ENCODE measurements at regions not wholly inside any gene's neighbourhood (a gene's known extent, or its start where the extent isn't known, plus 50 kb on each side); places are given as distances from the start of the nearest gene placed in this dataset.

- no peak for DNase-seq (ENCODE audit: low read depth)
- no peak overlapping the region for H3K27ac Mint-ChIP-seq (ENCODE audit: unreplicated experiment)
- no peak for TF ChIP-seq EZH2 (IDR thresholded peaks at IDR 0.05; ENCODE audit: insufficient read depth, low read length)
- TF ChIP-seq, protein P1, sequence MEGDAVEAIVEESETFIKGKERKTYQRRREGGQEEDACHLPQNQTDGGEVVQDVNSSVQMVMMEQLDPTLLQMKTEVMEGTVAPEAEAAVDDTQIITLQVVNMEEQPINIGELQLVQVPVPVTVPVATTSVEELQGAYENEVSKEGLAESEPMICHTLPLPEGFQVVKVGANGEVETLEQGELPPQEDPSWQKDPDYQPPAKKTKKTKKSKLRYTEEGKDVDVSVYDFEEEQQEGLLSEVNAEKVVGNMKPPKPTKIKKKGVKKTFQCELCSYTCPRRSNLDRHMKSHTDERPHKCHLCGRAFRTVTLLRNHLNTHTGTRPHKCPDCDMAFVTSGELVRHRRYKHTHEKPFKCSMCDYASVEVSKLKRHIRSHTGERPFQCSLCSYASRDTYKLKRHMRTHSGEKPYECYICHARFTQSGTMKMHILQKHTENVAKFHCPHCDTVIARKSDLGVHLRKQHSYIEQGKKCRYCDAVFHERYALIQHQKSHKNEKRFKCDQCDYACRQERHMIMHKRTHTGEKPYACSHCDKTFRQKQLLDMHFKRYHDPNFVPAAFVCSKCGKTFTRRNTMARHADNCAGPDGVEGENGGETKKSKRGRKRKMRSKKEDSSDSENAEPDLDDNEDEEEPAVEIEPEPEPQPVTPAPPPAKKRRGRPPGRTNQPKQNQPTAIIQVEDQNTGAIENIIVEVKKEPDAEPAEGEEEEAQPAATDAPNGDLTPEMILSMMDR (IDR thresholded peaks at IDR 0.05; ENCODE audit: insufficient read depth, low read depth, low read length): no peak
- FAIRE-seq: no peak
- no peaks in the 10 kb centered on the region for H3K27me3 Mint-ChIP-seq (ENCODE audit: low read depth, unreplicated experiment)
- Histone ChIP-seq H3K36me3 (ENCODE audit: insufficient read depth, low read length) (no peaks in the 10 kb centered on the region), H4K20me1 (ENCODE audit: insufficient read depth, low read length) (no peaks in the 10 kb centered on the region), H3K79me2 (ENCODE audit: insufficient read depth, low read length) (no peaks in the 10 kb centered on the region), H3K9ac (ENCODE audit: low read length) (no peak overlapping the region), H2AFZ (ENCODE audit: low read depth, low read length) (no peak overlapping the region), H3K9me3 (ENCODE audit: insufficient read depth, low read depth, low read length) (no peaks in the 10 kb centered on the region), H3K27ac (ENCODE audit: low read depth, low read length) (no peak overlapping the region), H3K27me3 (ENCODE audit: insufficient read depth, low read length) (no peaks in the 10 kb centered on the region), H3K4me2 (ENCODE audit: low read length) (no peak overlapping the region), H3K4me1 (ENCODE audit: insufficient read depth, low read length) (no peaks in the 10 kb centered on the region), H3K4me3 (ENCODE audit: insufficient read depth, low read depth, low read length) (no peak overlapping the region)
- H3K4me1 Mint-ChIP-seq (ENCODE audit: low read depth, unreplicated experiment): no peaks in the 10 kb centered on the region
- H3K4me3 Mint-ChIP-seq (ENCODE audit: unreplicated experiment): no peak overlapping the region
- H3K36me3 Mint-ChIP-seq (ENCODE audit: low read depth, unreplicated experiment): no peaks in the 10 kb centered on the region
- no peaks in the 10 kb centered on the region for H3K9me3 Mint-ChIP-seq (ENCODE audit: unreplicated experiment)
These were observed 341.8 kb upstream of the GJE1 start for GRCh38 chr6:141790921-141791320.

- H3K4me3 ChIP-seq (ENCODE audit: insufficient read depth, low read depth, low read length): no peak overlapping the region
- FAIRE-seq: no peak
- H3K4me3 Mint-ChIP-seq (ENCODE audit: unreplicated experiment): no peak overlapping the region
- H3K4me1 Mint-ChIP-seq (ENCODE audit: low read depth, unreplicated experiment): no peaks in the 10 kb centered on the region
- no peaks in the 10 kb centered on the region for H3K27me3 ChIP-seq (ENCODE audit: insufficient read depth, low read length)
- H4K20me1 ChIP-seq (ENCODE audit: insufficient read depth, low read length): no peaks in the 10 kb centered on the region
- H3K79me2 ChIP-seq (ENCODE audit: insufficient read depth, low read length): no peaks in the 10 kb centered on the region
- H2AFZ ChIP-seq (ENCODE audit: low read depth, low read length): no peak overlapping the region
- no peaks in the 10 kb centered on the region for H3K9me3 ChIP-seq (ENCODE audit: insufficient read depth, low read depth, low read length)
- H3K9ac ChIP-seq (ENCODE audit: low read length): no peak overlapping the region
- H3K27me3 Mint-ChIP-seq (ENCODE audit: low read depth, unreplicated experiment): no peaks in the 10 kb centered on the region
- H3K36me3 ChIP-seq (ENCODE audit: insufficient read depth, low read length): no peaks in the 10 kb centered on the region
- no peak for DNase-seq (ENCODE audit: low read depth)
- no peak overlapping the region for H3K27ac Mint-ChIP-seq (ENCODE audit: unreplicated experiment)
- TF ChIP-seq EZH2 (IDR thresholded peaks at IDR 0.05; ENCODE audit: insufficient read depth, low read length): no peak
- TF ChIP-seq, protein P1 (IDR thresholded peaks at IDR 0.05; ENCODE audit: insufficient read depth, low read depth, low read length): no peak
- no peaks in the 10 kb centered on the region for H3K36me3 Mint-ChIP-seq (ENCODE audit: low read depth, unreplicated experiment)
- H3K4me1 ChIP-seq (ENCODE audit: insufficient read depth, low read length): no peaks in the 10 kb centered on the region
- H3K4me2 ChIP-seq (ENCODE audit: low read length): no peak overlapping the region
- no peaks in the 10 kb centered on the region for H3K9me3 Mint-ChIP-seq (ENCODE audit: unreplicated experiment)
- H3K27ac ChIP-seq (ENCODE audit: low read depth, low read length): no peak overlapping the region
These were observed 344.6 kb upstream of the GJE1 start for GRCh38 chr6:141788096-141788495.

DNA sequence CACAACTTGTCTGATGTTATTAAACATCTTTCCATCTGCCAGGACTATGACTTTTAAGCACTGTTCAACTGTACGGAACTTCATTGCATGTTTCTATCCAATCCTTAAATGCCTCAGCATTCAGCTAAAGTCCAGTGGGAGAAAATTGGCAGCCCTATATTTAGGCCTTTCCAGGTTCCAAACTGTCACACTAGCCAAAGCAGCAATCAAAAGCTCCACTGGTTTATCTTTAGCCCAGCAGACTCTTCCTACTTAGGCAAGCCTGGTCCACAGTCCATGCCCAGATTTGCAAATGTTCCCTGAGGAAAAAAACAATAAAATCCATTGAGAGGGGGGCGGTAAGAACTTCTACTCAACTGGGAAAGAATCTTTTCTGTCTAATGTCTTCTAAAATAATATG is 349.1 kb upstream of the GJE1 start:
- no peaks in the 10 kb centered on the region for H3K4me1 Mint-ChIP-seq (ENCODE audit: low read depth, unreplicated experiment)

More for the DNA sequence above, 349.1 kb upstream of the GJE1 start:
- Mint-ChIP-seq H3K9me3 (ENCODE audit: unreplicated experiment) (no peaks in the 10 kb centered on the region), H3K36me3 (ENCODE audit: low read depth, unreplicated experiment) (no peaks in the 10 kb centered on the region), H3K4me3 (ENCODE audit: unreplicated experiment) (no peak overlapping the region), H3K27ac (ENCODE audit: unreplicated experiment) (no peak overlapping the region), H3K27me3 (ENCODE audit: low read depth, unreplicated experiment) (no peaks in the 10 kb centered on the region)
- H3K36me3 ChIP-seq (ENCODE audit: insufficient read depth, low read length): no peaks in the 10 kb centered on the region
- H3K27ac ChIP-seq (ENCODE audit: low read depth, low read length): no peak overlapping the region
- DNase-seq (ENCODE audit: low read depth): no peak
- H3K79me2 ChIP-seq (ENCODE audit: insufficient read depth, low read length): no peaks in the 10 kb centered on the region
- H3K9ac ChIP-seq (ENCODE audit: low read length): no peak overlapping the region
- H3K9me3 ChIP-seq (ENCODE audit: insufficient read depth, low read depth, low read length): no peaks in the 10 kb centered on the region
- no peaks in the 10 kb centered on the region for H3K4me1 ChIP-seq (ENCODE audit: insufficient read depth, low read length)
- no peak for FAIRE-seq
- no peak overlapping the region for H3K4me2 ChIP-seq (ENCODE audit: low read length)
- H3K27me3 ChIP-seq (ENCODE audit: insufficient read depth, low read length): no peaks in the 10 kb centered on the region
- no peak overlapping the region for H2AFZ ChIP-seq (ENCODE audit: low read depth, low read length)
- no peak overlapping the region for H3K4me3 ChIP-seq (ENCODE audit: insufficient read depth, low read depth, low read length)
- TF ChIP-seq EZH2 (IDR thresholded peaks at IDR 0.05; ENCODE audit: insufficient read depth, low read length): no peak
- TF ChIP-seq, protein P1 (IDR thresholded peaks at IDR 0.05; ENCODE audit: insufficient read depth, low read depth, low read length): no peak
- no peaks in the 10 kb centered on the region for H4K20me1 ChIP-seq (ENCODE audit: insufficient read depth, low read length)
